ENCODE measurements at regions not wholly inside any gene's neighbourhood (a gene's known extent, or its start where the extent isn't known, plus 50 kb on each side); places are given as distances from the start of the nearest gene placed in this dataset.

- Histone ChIP-seq H3K36me3 (ENCODE audit: control insufficient read depth in 2 of 4, insufficient read depth in 4 of 4, low read length in 3 of 4) (no peaks in the 10 kb centered on the region), H4K5ac (ENCODE audit: insufficient read length, low read depth, low read length) (no peak overlapping the region), H2BK20ac (ENCODE audit: low read length) (no peak overlapping the region), H2BK12ac (ENCODE audit: low read depth, low read length) (no peak overlapping the region), H3K79me2 (ENCODE audit: control insufficient read depth in 1 of 2, insufficient read depth in 2 of 2, low read length in 2 of 2) (no peaks in the 10 kb centered on the region), H3K27ac (ENCODE audit: low read depth, low read length) (no peak overlapping the region), H3K4me3 (ENCODE audit: extremely low read depth in 1 of 4, insufficient read depth in 2 of 4, low read depth in 3 of 4, low read length in 4 of 4) (no peak overlapping the region), H3K23ac (ENCODE audit: insufficient read length) (no peak overlapping the region), H3K4me1 (replicated peaks in 1 of 4; ENCODE audit: control insufficient read depth in 3 of 4, insufficient read depth in 4 of 4, low read length in 3 of 4) (no peaks in the 10 kb centered on the region), H3K18ac (ENCODE audit: extremely low read depth, low read length) (no peak overlapping the region), H2BK15ac (ENCODE audit: low read length) (no peak overlapping the region), H3K4me2 (ENCODE audit: insufficient read depth in 1 of 2, low read depth in 2 of 2, low read length in 2 of 2) (no peak overlapping the region), H2AFZ (ENCODE audit: low read length) (no peak overlapping the region), H3K4ac (replicated peaks; ENCODE audit: insufficient read length, low read depth, low read length) (no peak overlapping the region), H3K9ac (replicated peaks in 1 of 4; ENCODE audit: extremely low read depth in 1 of 4, low read depth in 3 of 4, low read length in 3 of 4) (no peak overlapping the region), H4K91ac (replicated peaks; ENCODE audit: insufficient read length, low read length) (no peak overlapping the region), H3K56ac (replicated peaks; ENCODE audit: insufficient read length, low read depth, low read length) (no peak overlapping the region), H3K14ac (ENCODE audit: insufficient read length) (no peak overlapping the region), H3K23me2 (ENCODE audit: low read depth, low read length) (no peaks in the 10 kb centered on the region), H3K9me3 (ENCODE audit: insufficient read depth in 2 of 2, low read depth in 1 of 2, low read length in 1 of 2) (no peaks in the 10 kb centered on the region), H3K27me3 (replicated peaks in 1 of 4; ENCODE audit: control insufficient read depth in 3 of 4, extremely low read depth in 1 of 4, insufficient read depth in 3 of 4, low read length in 3 of 4) (no peaks in the 10 kb centered on the region), H3K79me1 (ENCODE audit: low read depth, low read length) (no peaks in the 10 kb centered on the region), H4K20me1 (replicated peaks in 1 of 2; ENCODE audit: control insufficient read depth in 1 of 2, insufficient read depth in 2 of 2, low read length in 2 of 2) (no peaks in the 10 kb centered on the region), H2AK5ac (ENCODE audit: low read depth, low read length) (no peak overlapping the region), H2BK120ac (replicated peaks; ENCODE audit: low read depth, low read length) (no peak overlapping the region), H2BK5ac (ENCODE audit: low read depth, low read length) (no peak overlapping the region), H4K8ac (ENCODE audit: extremely low read depth, insufficient read depth, low read length) (no peak overlapping the region)
- TF ChIP-seq MAX (IDR thresholded peaks at IDR 0.05) (no peak), JUN (IDR thresholded peaks at IDR 0.05; ENCODE audit: low read depth, low read length) (no peak), CEBPB (IDR thresholded peaks at IDR 0.05; ENCODE audit: low read depth, low read length) (no peak), CHD1 (IDR thresholded peaks at IDR 0.05; ENCODE audit: low read depth, low read length) (no peak), CHD2 (IDR thresholded peaks at IDR 0.05; ENCODE audit: low read length) (no peak), TEAD4 (IDR thresholded peaks at IDR 0.05; ENCODE audit: low read depth, low read length) (no peak)
- FAIRE-seq (no peak), DNase-seq (ENCODE audit: low read depth in 1 of 2, low spot score in 2 of 2) (no peak)
- CTCF ChIA-PET (ENCODE audit: partially characterized antibody): no interaction called here
- WGBS, 2 experiments (ENCODE audit: extremely low coverage in 1 of 2, insufficient coverage in 1 of 2, insufficient read length in 1 of 2, insufficient replicate concordance in 2 of 2, low coverage in 1 of 2, low lambda C conversion rate in 2 of 2, missing lambda C conversion rate in 1 of 2): 94% methylated on average over 3 of the region's 3 CpGs; no CpG with 5 or more reads in 1 of the 2 experiments
- POLR2A ChIA-PET (ENCODE audit: partially characterized antibody): no interaction called here
These were observed 493.9 kb upstream of the KCNMB2 start for GRCh38 chr3:178042376-178042775.
